GM12874 (cell line): ENCODE measurements at regions not wholly inside any gene's neighbourhood (a gene's known extent, or its start where the extent isn't known, plus 50 kb on each side); places are given as distances from the start of the nearest gene placed in this dataset.

Experiments
- TF ChIP-seq, protein P1 (sequence below): IDR thresholded peaks from 2 replicates; pipeline ENCODE4 v1.5.1; 2011; ENCODE audit warnings: low read depth, mild to moderate bottlenecking, control low read depth, low read length, moderate library complexity; ENCODE audit not compliant: insufficient read depth

GRCh38 chr12:84789184-84789583 is 123.4 kb downstream of the SLC6A15 start:
- TF ChIP-seq, protein P1, sequence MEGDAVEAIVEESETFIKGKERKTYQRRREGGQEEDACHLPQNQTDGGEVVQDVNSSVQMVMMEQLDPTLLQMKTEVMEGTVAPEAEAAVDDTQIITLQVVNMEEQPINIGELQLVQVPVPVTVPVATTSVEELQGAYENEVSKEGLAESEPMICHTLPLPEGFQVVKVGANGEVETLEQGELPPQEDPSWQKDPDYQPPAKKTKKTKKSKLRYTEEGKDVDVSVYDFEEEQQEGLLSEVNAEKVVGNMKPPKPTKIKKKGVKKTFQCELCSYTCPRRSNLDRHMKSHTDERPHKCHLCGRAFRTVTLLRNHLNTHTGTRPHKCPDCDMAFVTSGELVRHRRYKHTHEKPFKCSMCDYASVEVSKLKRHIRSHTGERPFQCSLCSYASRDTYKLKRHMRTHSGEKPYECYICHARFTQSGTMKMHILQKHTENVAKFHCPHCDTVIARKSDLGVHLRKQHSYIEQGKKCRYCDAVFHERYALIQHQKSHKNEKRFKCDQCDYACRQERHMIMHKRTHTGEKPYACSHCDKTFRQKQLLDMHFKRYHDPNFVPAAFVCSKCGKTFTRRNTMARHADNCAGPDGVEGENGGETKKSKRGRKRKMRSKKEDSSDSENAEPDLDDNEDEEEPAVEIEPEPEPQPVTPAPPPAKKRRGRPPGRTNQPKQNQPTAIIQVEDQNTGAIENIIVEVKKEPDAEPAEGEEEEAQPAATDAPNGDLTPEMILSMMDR = no peak

DNA sequence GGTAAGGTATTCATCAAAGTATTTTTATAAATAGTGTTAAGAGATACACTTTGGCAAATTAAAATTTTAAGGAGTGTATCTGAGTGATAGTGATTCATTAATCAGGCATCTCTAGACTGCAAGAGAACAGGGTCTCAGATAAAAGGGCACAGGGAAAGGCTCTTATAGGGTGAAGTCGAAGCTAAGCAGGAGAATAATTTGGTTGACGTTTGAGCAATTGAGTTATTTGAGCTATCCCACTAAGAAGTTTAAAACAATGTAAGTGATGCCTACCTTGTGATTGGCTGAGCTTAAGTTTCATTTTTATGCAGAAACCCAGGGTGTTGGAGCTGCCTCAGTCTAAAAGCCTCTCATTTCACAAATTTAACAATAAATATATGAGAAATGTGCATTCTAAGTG is 125.3 kb downstream of the SLC6A15 start:
- TF ChIP-seq, protein P1 = no peak

GRCh38 chr12:84786622-84787021 is 126.0 kb downstream of the SLC6A15 start:
- TF ChIP-seq, protein P1 = no peak

DNA sequence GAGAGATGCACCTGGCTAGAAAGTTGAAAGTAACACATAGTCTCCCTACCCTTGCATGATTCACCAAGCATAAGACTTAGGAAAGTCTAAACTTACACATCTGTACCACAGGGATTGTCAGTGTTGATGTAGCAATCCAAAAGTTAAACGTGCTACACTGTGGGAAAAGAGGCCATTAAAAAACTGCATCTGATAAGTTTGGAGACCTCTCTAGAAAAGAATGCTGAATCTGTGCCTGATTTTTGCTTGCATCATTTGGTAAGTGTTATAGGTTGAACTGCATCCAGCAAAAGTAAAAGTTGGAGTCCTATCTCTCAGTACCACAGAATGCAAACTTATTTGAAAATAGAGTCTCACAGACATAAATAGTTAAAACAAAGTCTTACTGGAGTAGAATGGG is 126.6 kb downstream of the SLC6A15 start:
- TF ChIP-seq, protein P1 = no peak

DNA sequence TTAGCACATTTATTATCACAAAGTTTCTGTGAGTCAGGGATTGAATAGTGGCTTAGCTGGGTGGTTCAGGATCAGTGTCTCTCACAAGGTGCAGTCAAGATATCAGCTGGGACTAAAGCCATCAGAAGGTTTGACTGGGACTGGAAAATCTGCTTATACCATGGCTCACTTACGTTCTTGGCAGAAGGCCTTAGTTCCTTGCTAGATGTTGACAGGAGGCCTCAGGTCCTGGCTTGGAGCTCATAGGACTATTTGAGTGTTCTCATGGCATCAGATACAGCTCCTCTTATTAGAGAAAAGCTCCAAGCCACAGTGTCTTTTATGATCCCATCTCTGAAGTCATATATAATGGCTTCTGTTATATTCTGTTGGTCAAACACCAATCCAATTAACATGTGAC is 127.3 kb downstream of the SLC6A15 start:
- TF ChIP-seq, protein P1 = no peak

DNA sequence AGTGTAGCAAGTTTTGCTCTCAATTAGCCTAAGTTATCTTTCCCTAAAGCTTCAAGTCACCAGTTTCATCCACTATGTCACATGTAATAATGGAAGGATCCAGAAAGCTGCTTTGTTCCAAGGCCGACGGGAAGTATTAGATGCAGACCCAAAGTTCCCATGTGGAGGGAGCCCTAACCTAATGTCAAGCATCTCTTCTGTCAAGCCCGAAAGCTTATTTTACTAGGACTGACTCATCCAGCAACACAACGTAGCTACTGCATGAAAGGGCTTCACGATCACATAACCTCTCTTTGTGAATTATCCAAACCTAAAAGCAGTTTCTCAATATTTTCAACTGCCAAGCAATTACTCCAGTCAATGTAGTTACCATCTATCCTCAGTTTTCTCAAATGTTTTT is 133.4 kb downstream of the SLC6A15 start:
- TF ChIP-seq, protein P1 = no peak

DNA sequence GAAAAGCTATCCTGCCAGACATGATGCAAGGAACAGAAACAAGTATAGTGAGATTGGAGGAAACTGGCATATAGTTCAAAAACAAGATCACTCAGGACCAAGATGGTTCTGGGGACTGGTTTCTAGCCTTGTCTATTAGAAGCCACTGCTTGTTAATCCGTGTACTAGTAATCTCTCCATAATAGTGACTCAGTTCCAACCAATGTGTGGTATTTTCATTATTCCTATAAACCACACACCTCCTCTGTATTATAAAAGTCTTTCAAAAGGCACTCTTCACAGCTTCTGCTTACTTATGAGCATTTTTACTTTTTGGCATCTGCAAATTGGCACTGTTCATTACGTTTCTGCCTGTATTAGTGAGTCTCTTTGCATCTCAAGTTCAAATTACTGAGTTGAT is 140.3 kb downstream of the SLC6A15 start:
- TF ChIP-seq, protein P1 = no peak

- TF ChIP-seq, protein P1 = no peak
Measured at GRCh38 chr12:84767079-84767478, 145.5 kb downstream of the SLC6A15 start.
